ENCODE measurements at regions not wholly inside any gene's neighbourhood (a gene's known extent, or its start where the extent isn't known, plus 50 kb on each side); places are given as distances from the start of the nearest gene placed in this dataset.

DNA sequence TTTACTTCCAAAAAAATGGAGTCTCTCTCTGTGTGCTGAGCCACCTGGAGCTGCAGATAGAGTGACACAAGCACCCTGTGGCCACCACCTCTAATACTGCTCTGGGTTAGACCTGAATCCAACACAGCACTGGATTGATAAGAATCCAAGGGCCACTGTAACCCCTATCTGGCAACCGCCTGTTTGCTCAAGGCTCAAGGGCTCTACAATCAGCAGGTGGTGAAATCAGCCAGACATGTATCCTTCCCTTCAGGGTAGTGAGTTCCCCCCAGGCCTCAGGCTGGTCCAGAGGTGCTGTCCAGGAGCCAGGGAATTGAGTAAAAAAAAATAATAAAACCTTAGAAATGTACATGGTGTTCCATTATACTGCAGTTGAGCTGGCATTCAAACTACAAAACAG, 509.0 kb downstream of the KIF4B start:
- TF ChIP-seq GATA2 (IDR thresholded peaks at IDR 0.05; ENCODE audit: low read depth, low read length) = no peak
- no peak for TF ChIP-seq GATA3 (IDR thresholded peaks at IDR 0.05; ENCODE audit: low read depth, low read length)

Measured in SH-SY5Y (cell line).